Chondrocyte (in vitro differentiated cells): ENCODE measurements at regions not wholly inside any gene's neighbourhood (a gene's known extent, or its start where the extent isn't known, plus 50 kb on each side); places are given as distances from the start of the nearest gene placed in this dataset.

Source experiments
- DNase-seq: peaks from one replicate; pipeline ENCODE4 v3.0.0; 2021; ENCODE audit warnings: mixed read lengths, low spot score
- H3K27ac Mint-ChIP-seq: one replicate; pipeline ENCODE4 v1.8.0; 2021; ENCODE audit warnings: mild to moderate bottlenecking, moderate library complexity, mixed read lengths; ENCODE audit not compliant: unreplicated experiment
- H3K27me3 Mint-ChIP-seq: 2 replicates; pipeline ENCODE4 v1.8.0; 2021; ENCODE audit warnings: low read depth, mixed read lengths
- H3K36me3 Mint-ChIP-seq: 2 replicates; pipeline ENCODE4 v1.8.0; 2021; ENCODE audit warnings: low read depth, mixed read lengths
- H3K4me1 Mint-ChIP-seq: 2 replicates; pipeline ENCODE4 v1.8.0; 2021; ENCODE audit warnings: low read depth, mild to moderate bottlenecking, mixed read lengths
- H3K4me3 Mint-ChIP-seq: one replicate; pipeline ENCODE4 v1.8.0; 2021; ENCODE audit warnings: mild to moderate bottlenecking, moderate library complexity, mixed read lengths; ENCODE audit not compliant: unreplicated experiment
- H3K9me3 Mint-ChIP-seq: 2 replicates; pipeline ENCODE4 v1.8.0; 2021; ENCODE audit warnings: low read depth, mixed read lengths
- TF ChIP-seq, protein P1 (sequence below): fragments of 200-600 bp; sonication (generic); IDR thresholded peaks from 2 replicates; pipeline ENCODE4 v1.5.0; 2021; ENCODE audit warnings: antibody characterized with exemption, mild to moderate bottlenecking, moderate library complexity

DNA sequence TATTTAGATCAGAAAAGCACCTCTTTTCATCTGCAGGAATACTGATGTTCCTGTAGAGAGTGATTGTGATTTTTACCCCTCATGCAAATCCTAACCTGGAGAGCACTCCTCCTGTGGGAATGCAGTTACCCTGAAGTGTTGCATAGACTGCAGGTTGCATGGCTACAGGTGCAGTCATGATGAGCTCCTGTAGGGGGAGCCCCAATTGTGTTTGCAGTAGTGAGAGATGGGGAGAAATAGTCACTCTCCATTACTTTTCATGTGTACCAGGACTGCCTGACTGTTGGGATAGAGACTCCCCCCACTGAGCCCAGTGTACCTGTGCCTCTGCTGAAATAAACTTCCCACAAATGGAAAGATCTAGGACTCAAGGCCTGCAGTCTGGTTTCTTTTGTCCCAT lies 1086.5 kb downstream of the SLC6A15 start:
- Mint-ChIP-seq H3K4me1 (no peaks in the 10 kb centered on the region), H3K27ac (no peak overlapping the region), H3K27me3 (no peaks in the 10 kb centered on the region), H3K36me3 (no peaks in the 10 kb centered on the region), H3K9me3 (no peaks in the 10 kb centered on the region), H3K4me3 (no peak overlapping the region)
- TF ChIP-seq, protein P1, sequence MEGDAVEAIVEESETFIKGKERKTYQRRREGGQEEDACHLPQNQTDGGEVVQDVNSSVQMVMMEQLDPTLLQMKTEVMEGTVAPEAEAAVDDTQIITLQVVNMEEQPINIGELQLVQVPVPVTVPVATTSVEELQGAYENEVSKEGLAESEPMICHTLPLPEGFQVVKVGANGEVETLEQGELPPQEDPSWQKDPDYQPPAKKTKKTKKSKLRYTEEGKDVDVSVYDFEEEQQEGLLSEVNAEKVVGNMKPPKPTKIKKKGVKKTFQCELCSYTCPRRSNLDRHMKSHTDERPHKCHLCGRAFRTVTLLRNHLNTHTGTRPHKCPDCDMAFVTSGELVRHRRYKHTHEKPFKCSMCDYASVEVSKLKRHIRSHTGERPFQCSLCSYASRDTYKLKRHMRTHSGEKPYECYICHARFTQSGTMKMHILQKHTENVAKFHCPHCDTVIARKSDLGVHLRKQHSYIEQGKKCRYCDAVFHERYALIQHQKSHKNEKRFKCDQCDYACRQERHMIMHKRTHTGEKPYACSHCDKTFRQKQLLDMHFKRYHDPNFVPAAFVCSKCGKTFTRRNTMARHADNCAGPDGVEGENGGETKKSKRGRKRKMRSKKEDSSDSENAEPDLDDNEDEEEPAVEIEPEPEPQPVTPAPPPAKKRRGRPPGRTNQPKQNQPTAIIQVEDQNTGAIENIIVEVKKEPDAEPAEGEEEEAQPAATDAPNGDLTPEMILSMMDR, result peak; percentile 57
- no peak for DNase-seq

- Mint-ChIP-seq H3K36me3 (no peaks in the 10 kb centered on the region), H3K4me3 (no peak overlapping the region), H3K27ac (no peak overlapping the region), H3K4me1 (no peaks in the 10 kb centered on the region), H3K9me3 (no peaks in the 10 kb centered on the region), H3K27me3 (no peaks in the 10 kb centered on the region)
- no peak for DNase-seq
- TF ChIP-seq, protein P1, result peak; percentile 40
Observed at GRCh38 chr12:83823386-83824045, 1089.1 kb downstream of the SLC6A15 start.

GRCh38 chr12:83821967-83822366 lies 1090.6 kb downstream of the SLC6A15 start:
- H3K27me3 Mint-ChIP-seq, result no peaks in the 10 kb centered on the region
- no peak for DNase-seq
- TF ChIP-seq, protein P1, result no peak
- H3K9me3 Mint-ChIP-seq, result no peaks in the 10 kb centered on the region
- no peak overlapping the region for H3K4me3 Mint-ChIP-seq
- no peaks in the 10 kb centered on the region for H3K36me3 Mint-ChIP-seq
- H3K27ac Mint-ChIP-seq, result no peak overlapping the region
- H3K4me1 Mint-ChIP-seq, result no peaks in the 10 kb centered on the region

DNA sequence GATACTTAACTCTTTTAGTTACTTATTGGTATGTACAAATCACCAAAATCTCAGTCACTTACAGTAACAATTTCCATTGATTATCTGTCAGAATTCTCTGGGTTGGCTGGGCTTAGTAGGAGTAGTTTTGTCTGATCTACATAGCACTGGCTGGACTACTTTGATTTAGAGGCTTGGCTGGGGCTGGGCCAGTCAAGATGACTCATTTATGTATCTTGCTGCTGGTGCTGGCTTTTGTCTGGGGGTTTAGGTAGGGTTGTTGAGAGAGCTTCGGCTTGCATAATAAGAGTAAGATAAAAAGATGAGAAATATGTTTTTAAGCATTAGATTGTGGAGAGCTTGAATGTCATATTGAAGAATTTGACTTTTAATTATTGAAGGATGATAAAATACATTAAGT lies 1093.7 kb downstream of the SLC6A15 start:
- Mint-ChIP-seq H3K27ac (no peak overlapping the region), H3K36me3 (no peaks in the 10 kb centered on the region), H3K4me1 (no peaks in the 10 kb centered on the region), H3K9me3 (no peaks in the 10 kb centered on the region), H3K4me3 (no peak overlapping the region), H3K27me3 (no peaks in the 10 kb centered on the region)
- no peak for DNase-seq
- TF ChIP-seq, protein P1, result no peak

DNA sequence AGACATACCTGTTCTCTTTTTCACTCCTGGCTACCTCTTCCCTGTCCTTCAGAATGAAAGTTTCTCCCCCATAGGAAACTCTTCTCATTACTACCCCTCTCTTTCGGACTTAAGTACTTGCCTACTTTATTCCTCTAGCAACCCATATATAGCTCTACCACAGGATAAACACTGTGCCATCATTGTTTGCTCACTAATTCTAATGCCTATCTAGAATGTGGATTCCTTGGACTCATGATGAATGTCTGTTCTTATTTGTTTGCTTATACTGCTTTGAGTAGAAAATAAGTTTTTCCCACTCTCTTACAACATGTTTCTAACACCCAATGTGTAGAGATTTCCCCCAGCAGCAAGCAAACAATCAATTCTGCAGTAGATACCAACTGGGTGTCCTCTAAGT lies 1094.9 kb downstream of the SLC6A15 start:
- H3K9me3 Mint-ChIP-seq, result no peaks in the 10 kb centered on the region
- H3K4me1 Mint-ChIP-seq, result no peaks in the 10 kb centered on the region
- no peak for DNase-seq
- H3K27ac Mint-ChIP-seq, result no peak overlapping the region
- H3K27me3 Mint-ChIP-seq, result no peaks in the 10 kb centered on the region
- H3K36me3 Mint-ChIP-seq, result no peaks in the 10 kb centered on the region
- TF ChIP-seq, protein P1, result no peak
- no peak overlapping the region for H3K4me3 Mint-ChIP-seq
